OCI-M2 (cell line): ENCODE measurements at regions not wholly inside any gene's neighbourhood (a gene's known extent, or its start where the extent isn't known, plus 50 kb on each side); places are given as distances from the start of the nearest gene placed in this dataset.
"Not testable (repeated sequence)": the region's sequence is repeated elsewhere in the genome, so short reads cannot be mapped to it uniquely, and the experiment has no call there.

Experiments
- DNase-seq: peaks from one replicate; lab custom pipeline; 2025; ENCODE audit not compliant: unreplicated experiment; lab: John Stamatoyannopoulos, UW

GRCh38 chr4:138522366-138522765 lies 280.2 kb upstream of the SLC7A11 start:
- DNase-seq, result no peak

- no peak for DNase-seq
Measured at GRCh38 chr4:138521809-138522208, 279.7 kb upstream of the SLC7A11 start.

GRCh38 chr4:138519436-138519835 lies 277.3 kb upstream of the SLC7A11 start:
- no peak for DNase-seq

DNA sequence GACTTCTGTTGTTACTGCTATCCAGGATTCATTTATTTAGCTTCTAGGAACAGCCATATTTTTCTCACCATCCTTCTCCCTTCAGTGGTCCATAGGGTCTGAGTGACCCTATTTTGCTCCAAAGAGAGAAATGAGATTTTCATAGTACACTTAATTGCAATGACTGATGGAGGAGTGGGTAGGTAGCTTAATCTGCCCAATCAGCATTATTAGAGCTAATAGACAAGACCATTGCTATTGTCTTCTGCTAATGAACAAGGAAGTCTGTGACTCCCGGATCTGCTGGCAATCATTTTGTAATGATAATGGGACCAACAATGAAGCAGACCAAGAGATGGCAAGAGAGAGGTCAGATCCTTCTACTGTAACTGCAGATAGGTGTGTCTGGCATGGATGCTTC lies 271.4 kb upstream of the SLC7A11 start:
- DNase-seq, result no peak

GRCh38 chr4:138512756-138513155 lies 270.6 kb upstream of the SLC7A11 start:
- DNase-seq, result no peak

GRCh38 chr4:138510053-138510452 lies 267.9 kb upstream of the SLC7A11 start:
- no peak for DNase-seq

GRCh38 chr4:138509346-138509745 lies 267.2 kb upstream of the SLC7A11 start:
- no peak for DNase-seq

GRCh38 chr4:138507522-138507921 lies 265.4 kb upstream of the SLC7A11 start:
- no peak for DNase-seq

GRCh38 chr4:138501614-138502013 lies 259.5 kb upstream of the SLC7A11 start:
- DNase-seq, result no peak

DNA sequence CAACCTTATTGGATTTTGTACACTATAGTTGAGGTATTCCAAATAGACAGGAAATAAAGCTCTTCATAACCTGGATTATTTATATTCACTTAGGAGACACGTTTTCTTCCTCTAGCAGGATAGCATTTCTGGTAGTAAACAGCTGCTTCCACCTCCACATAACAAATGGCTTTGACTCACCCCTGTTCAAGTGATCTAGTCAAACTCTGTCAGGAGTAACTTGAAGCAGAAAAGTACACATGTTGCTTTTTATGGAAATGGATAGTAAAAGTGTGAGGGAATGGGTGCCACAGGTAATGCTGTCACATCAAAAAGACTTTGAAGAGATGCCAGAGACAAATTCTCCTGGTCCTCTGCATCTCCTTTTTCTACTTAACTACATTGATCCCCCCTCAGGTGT lies 258.7 kb upstream of the SLC7A11 start:
- DNase-seq, result no peak

DNA sequence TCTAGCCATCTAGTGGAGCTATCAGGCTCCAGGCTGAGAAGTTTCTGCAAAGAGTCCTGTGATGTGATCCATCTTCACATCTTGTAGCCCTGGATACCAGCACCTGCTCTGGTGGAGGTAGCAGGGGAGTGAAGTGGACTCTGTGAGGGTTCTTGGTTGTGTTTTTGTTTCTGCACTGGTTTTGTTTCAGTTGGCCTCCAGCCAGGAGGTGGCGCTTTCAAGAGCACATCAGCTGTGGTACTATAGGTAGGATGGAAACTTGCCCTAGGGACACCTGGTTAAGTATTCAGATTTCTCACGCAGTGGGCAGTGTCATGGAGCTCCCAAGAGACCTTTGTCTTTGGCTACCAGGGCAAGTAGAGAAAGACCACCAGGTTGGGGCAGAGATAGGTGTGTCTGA lies 257.5 kb upstream of the SLC7A11 start:
- no peak for DNase-seq

- DNase-seq, result no peak
Measured at GRCh38 chr4:138494931-138495330, 252.8 kb upstream of the SLC7A11 start.

DNA sequence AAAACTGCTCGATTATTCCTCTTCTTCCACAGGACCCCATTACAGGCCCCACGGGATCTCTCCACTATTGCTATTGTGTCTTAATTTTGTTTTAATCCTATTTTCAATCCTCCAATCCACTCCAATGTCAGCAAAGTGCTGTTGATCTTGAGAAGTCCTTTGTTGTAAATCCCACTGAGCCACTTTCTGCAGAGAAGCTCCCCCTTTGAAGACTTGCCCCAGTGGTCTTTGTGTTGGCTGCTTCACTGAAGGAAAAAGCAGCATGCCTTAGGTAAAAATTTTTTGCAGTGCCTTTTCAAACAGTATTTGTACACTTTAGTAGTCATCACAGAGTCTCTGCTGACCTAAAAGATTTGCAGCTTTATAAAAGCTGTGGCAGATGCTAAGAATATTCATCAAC lies 252.0 kb upstream of the SLC7A11 start:
- no peak for DNase-seq

GRCh38 chr4:138492176-138492575 lies 250.0 kb upstream of the SLC7A11 start:
- DNase-seq, result no peak

DNA sequence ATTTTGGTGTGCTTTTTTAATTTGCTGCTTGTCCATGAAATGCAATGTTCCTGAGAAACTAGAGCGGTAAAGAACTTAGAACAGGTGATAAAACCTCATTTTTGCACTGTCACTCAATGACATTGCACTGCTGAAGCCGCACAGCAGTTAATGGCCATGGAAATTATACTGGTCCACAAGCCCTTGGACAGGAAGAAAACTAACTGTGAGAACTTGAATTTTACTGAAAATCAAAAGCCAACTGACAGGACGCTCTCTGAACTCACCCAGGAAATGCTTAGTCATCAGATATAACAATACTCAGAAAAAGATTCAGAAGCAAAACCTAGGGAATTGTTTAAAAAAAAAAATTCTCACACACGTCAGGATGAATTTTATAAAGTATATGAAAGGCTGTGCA lies 246.4 kb upstream of the SLC7A11 start:
- no peak for DNase-seq

DNA sequence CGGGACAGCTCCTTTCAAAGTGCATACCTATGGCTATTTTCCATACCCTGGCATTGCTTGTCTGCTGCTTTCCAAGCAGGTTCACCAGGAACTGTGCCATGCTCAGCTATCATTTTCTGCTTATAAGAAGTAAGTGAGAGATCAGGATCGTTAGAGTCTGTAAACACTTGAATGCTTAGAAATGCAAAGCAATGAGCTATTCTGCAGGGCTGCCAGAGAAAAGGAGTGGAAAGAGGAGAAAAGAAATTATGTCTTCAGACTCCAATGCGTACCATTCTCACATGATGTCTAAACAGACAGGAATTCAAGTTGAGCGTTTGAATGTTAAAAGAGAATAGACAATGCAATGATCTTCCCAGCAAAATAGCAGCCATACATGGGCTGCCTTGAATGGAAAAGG lies 245.5 kb upstream of the SLC7A11 start:
- DNase-seq, result no peak

- DNase-seq, result no peak
Measured at GRCh38 chr4:138487230-138487629, 245.1 kb upstream of the SLC7A11 start.

GRCh38 chr4:138485498-138485897 lies 243.3 kb upstream of the SLC7A11 start:
- DNase-seq, result no peak

- no peak for DNase-seq
Measured at GRCh38 chr4:138475116-138475515, 233.0 kb upstream of the SLC7A11 start.

DNA sequence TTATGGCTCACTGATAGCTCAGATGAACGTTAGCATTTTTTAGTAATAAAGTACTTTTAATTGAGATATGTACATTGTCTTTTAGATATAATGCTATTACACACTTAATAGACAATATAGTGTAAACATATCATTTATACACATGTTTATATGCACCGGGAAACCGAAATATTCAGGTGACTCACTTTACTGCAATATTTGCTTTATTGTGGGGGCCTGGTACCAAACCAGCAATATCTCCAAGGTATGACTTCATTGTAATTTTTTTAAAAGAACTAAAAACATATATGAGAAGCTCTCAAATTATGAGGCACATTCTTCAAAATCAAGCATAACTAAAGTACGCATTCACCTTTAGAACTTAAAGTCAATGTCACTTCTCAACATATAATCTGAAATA lies 231.2 kb upstream of the SLC7A11 start:
- no peak for DNase-seq

- DNase-seq, result no peak
Measured at GRCh38 chr4:138460477-138461414, 218.6 kb upstream of the SLC7A11 start.

- no peak for DNase-seq
Measured at GRCh38 chr4:138458751-138459150, 216.6 kb upstream of the SLC7A11 start.

GRCh38 chr4:138456349-138456748 lies 214.2 kb upstream of the SLC7A11 start:
- DNase-seq, result not testable (repeated sequence)
